ENCODE measurements at regions not wholly inside any gene's neighbourhood (a gene's known extent, or its start where the extent isn't known, plus 50 kb on each side); places are given as distances from the start of the nearest gene placed in this dataset.

DNA sequence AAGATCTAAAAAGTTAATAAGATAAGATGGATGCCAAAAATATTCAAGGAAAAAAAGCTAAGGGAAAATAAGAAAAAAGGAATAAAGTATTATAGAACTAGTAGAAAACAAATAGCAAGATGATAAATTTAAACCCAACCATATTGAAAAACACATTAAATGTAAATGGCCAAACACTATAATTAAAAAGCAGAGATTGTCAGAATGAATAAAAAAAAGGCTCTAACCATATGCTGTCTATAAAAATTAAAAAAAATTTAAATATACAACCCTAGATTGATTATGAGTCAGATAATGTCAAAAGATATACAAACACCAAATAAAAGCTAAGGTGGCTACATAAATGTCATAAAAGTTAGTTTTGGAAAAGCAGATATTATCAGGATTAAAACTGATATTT is 617.5 kb upstream of the SGCG start:
- DNase-seq: no peak
- intact Hi-C loops (cut with micrococcal nuclease): no loop called here
- no peak for ATAC-seq

GRCh38 chr13:22569811-22570210 is 611.0 kb upstream of the SGCG start:
- no peak for ATAC-seq
- intact Hi-C loops (cut with micrococcal nuclease): loop anchor here (5.0 kb wide), 1 partner anchor 243 kb away; no protein-coding TSS in a partner anchor
- DNase-seq: no peak

- intact Hi-C loops (cut with micrococcal nuclease): no loop called here
- DNase-seq (no peak), ATAC-seq (no peak)
Measured at GRCh38 chr13:22589880-22590279, 590.9 kb upstream of the SGCG start.

GRCh38 chr13:22592515-22592914 is 588.3 kb upstream of the SGCG start:
- intact Hi-C loops (cut with micrococcal nuclease): no loop called here
- no peak for ATAC-seq
- DNase-seq: no peak

DNA sequence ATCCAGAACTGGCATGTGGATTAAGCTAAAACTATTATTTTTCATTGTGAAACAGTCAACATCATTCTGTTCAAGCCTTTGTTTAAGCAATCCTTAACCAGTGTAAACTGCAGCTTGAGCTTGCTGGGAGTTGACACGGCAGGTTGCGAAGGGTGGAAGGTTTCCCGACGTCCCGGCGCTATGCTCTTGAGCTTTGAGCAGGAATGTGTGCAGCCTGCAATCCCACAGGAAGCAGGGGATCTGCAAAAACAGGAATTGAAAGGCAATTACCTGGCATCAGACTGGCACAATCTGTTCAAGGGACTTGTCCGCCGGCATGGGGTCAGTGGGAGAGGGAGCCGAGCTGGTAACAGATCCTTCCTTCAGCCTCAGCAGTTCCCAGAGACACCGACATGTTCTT is 586.7 kb upstream of the SGCG start:
- intact Hi-C loops (cut with micrococcal nuclease): no loop called here

DNA sequence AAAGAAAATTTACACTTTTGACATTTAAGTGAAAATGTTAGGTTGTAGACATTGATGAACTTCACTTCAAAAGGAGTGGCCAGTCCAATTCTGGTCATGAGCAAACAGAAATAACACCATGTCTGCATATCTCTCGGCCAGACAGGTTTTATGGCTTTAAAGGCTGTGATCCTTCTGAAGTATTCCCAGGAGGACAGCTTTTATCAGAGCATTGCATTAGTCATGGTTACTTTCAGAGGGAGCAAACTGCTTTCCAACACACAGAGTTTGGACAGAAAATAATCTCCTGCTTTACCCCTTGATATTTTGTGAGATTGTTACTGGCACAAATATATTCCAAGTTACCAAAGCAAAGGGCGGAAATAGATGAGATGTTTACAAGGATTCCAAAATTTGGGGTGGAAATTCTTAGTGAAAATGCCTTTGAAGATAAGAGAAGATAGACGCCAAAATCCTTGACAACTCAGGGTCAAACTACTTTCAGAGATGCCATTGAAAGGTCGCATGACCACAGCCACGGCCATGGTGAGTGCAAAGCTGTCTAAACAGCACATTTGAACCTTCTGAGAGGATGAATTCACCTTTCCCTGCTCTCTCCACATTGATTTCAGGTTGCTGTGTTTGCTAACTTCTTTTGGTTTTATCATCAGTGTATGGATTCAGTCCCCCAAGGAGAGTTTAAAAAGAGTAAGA is 584.5 kb upstream of the SGCG start:
- intact Hi-C loops (cut with micrococcal nuclease): no loop called here
- DNase-seq (no peak), ATAC-seq (no peak)

More for the DNA sequence above, 586.7 kb upstream of the SGCG start:
- ATAC-seq (no peak), DNase-seq (no peak)

- intact Hi-C loops (cut with micrococcal nuclease): no loop called here
- ATAC-seq (no peak), DNase-seq (no peak)
Measured at GRCh38 chr13:22599156-22599555, 581.6 kb upstream of the SGCG start.

- DNase-seq (no peak), ATAC-seq (no peak)
- intact Hi-C loops (cut with micrococcal nuclease): no loop called here
Measured at GRCh38 chr13:22618002-22618401, 562.8 kb upstream of the SGCG start.

DNA sequence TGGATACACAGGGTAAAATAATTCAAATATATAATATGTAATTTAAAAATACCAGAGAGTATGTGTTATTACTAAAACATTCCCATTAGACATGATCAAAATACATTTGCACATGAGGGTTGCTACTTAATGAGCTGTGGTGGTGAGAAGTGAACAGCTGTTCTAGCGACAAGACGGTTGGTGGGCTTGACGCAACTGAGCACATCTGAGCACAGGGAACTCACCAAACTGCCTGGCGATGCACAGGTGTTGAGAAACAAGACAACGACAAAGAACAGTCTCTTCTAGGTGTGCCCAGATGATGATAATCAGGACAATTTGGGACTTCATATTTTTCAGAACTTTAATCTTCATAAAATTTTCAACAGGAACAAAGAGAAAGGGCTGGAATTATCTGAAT is 555.1 kb upstream of the SGCG start:
- no peak for DNase-seq
- ATAC-seq: no peak
- intact Hi-C loops (cut with micrococcal nuclease): no loop called here

- ATAC-seq: no peak
- intact Hi-C loops (cut with micrococcal nuclease): no loop called here
- DNase-seq: no peak
Measured at GRCh38 chr13:22629374-22629773, 551.4 kb upstream of the SGCG start.

DNA sequence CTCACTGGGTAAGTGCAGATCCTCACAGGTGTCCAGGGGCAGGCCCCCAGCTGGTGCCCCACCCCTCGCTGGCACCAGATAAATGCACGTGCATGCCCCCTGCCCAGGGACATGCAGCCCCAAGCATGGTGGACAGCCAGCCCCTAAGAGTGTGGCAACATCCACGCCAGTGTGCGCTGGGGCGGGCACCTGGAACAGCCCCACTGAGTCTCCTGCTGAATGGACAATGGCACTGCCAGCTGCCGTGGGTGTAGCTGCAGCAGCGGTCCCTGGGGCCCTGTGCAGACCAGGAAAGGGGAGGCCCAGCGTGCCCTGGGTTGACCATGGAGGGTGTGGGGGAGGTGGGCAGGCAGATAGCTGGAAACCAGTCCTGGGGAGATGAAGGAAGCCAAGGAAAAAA is 538.7 kb upstream of the SGCG start:
- no peak for DNase-seq
- intact Hi-C loops (cut with micrococcal nuclease): no loop called here
- no peak for ATAC-seq

DNA sequence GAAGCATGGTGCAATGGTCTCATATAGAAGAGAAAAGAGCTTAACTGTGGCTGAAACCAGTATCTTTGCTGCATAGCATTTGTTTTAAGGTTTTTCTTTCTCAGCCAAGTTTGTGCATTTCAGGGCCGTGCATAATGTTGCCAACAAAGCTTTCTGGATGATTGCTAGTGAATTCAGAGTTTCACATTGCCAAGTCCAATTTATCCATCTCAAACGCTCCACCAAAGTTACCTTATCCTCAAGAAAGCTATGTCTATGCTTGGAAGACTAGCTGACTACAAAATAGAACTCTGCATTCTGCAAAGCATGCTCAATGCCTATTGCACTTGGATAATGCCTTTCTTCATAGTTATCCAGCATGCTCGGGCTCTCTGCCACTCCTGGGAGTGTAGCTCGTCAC is 535.8 kb upstream of the SGCG start:
- intact Hi-C loops (cut with micrococcal nuclease): no loop called here
- DNase-seq: no peak
- no peak for ATAC-seq

- ATAC-seq: no peak
- no peak for DNase-seq
- intact Hi-C loops (cut with micrococcal nuclease): no loop called here
Measured at GRCh38 chr13:22647156-22647850, 533.5 kb upstream of the SGCG start.

DNA sequence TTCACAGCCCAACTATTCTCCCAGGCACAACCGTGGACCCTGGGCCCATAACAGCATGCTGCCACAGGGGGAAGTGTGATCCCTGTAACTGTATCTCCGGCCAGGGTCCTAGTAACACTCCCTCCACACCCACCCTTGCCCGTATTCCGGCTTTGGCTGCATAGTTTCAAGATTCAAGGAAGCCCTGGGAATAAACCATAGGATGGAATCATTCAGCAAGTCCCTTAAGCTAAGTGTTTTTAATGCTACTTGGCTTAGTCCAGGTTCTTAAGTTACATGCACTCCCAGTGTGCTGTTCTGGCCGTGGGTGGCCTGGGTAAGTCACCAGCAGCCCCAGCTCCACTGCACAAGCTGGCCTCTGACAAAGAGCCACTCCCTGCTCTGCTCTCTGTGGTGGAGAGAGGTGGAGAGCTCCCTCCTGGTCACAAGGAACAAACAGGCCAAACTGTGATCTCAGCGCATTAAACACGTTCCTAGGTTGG is 532.4 kb upstream of the SGCG start:
- ATAC-seq (no peak), DNase-seq (no peak)

DNA sequence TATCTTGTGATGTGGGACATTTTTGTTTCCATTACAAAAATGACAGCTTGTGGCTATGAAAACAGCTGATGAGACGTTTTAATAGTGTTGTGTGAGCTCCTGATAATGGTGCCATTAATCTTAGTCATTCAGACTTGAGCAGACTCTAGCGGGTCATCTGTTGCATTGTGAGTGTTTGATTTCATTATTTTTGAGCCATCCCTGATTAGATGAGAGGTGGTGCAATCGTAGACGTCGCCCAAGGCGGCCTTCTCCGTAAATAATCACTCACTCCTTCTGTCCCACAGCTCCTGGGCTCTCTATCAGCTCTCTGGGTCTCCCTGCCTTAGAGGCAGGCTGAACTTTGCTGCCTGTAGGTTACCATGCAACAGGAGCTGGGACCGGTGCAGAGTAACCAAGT is 528.0 kb upstream of the SGCG start:
- DNase-seq: no peak
- no peak for ATAC-seq
- intact Hi-C loops (cut with micrococcal nuclease): no loop called here

More for the DNA sequence above, 532.4 kb upstream of the SGCG start:
- intact Hi-C loops (cut with micrococcal nuclease): no loop called here

DNA sequence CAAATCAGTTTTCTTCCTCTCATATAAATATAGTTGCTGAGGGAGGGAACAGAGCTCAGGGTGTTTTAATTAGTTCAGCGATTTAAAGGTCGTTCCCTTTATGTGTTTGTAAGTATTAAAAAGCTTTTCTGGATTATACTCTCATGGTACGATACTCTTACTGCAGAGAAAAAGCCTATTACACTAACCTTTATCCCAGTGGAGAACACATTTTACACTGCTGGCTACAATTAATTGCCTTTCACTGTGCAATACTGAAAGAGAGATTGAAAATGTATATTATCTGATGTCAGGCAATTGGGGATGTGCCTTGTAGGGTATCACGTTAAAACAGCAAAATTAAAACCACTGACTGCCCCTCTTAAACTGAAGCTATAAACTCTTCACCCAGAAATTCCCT is 526.9 kb upstream of the SGCG start:
- DNase-seq (no peak), ATAC-seq (no peak)
- intact Hi-C loops (cut with micrococcal nuclease): no loop called here

DNA sequence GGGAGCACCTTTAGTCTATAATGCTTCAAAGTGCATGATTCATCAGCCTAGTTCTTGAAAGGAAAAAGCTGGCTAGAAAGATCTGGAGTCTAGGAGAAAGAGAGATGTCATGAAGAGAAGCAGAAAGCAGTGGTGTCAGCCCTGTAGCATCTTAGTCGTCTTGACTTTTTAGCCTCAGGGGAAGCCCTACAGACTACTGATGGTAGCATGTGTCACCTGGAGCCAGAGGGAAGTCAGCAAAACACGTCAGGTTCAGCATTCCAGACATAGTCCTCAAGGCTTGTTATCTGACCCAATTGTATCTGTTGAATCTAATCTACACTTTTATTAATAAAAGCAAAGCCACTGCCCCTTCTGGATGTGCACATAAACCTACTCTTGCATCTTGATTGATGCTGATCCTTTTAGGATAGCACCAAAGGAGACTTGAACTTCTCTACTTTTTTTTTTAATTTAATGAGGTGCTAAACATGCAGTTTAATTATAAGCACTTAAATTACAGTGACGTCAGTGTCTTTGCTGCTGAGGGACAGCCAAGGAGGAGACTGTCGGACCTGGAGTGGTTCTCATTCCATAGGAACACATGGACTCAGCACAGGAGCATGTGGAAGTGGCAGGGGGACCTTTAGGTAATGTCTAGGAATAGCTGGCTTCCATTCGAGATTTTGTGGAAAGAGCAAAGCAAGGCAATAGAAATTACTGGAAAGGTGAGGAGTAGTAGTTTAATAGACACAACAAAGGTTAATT is 525.5 kb upstream of the SGCG start:
- intact Hi-C loops (cut with micrococcal nuclease): no loop called here
- DNase-seq: no peak
- no peak for ATAC-seq

- ATAC-seq (no peak), DNase-seq (no peak)
- intact Hi-C loops (cut with micrococcal nuclease): no loop called here
Measured at GRCh38 chr13:22662771-22663170, 518.0 kb upstream of the SGCG start.

DNA sequence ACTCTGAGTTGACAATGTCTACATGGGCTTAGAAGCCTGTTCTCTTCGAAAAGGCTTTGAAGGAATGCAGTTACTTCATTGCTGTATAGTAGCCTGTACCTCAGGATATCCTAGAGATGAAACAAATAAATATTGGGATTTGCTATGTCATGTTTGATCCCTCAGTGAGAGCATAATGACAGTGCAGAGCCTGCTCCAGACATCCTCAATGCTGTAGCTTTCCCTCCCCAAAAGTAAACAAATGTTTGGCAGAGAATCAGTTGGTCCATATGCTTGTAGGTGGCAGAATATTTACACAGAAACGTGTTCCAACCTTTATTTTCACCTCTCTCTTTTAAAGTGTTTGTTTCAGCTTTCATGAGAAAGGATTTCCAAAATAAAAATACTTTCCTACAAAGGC is 515.3 kb upstream of the SGCG start:
- ATAC-seq (no peak), DNase-seq (no peak)
- intact Hi-C loops (cut with micrococcal nuclease): no loop called here

- DNase-seq: no peak
- intact Hi-C loops (cut with micrococcal nuclease): no loop called here
- no peak for ATAC-seq
Measured at GRCh38 chr13:22690756-22691155, 490.0 kb upstream of the SGCG start.

Measured in left ventricle myocardium superior (tissue), 1 donor.